B cell (primary cell): ENCODE measurements at regions not wholly inside any gene's neighbourhood (a gene's known extent, or its start where the extent isn't known, plus 50 kb on each side); places are given as distances from the start of the nearest gene placed in this dataset.

ENCODE experiments used
- EZH2 ChIP-seq: IDR thresholded peaks from 2 replicates; pipeline ENCODE4 v1.6.1; 2012; ENCODE audit warnings: borderline replicate concordance, low read depth, mild to moderate bottlenecking, moderate library complexity, low read length; ENCODE audit not compliant: insufficient read depth, poor library complexity, severe bottlenecking
- TF ChIP-seq, protein P1 (sequence below): fragments of 200-600 bp; IDR thresholded peaks from one replicate; pipeline ENCODE4 v1.8.0; 2022; ENCODE audit warnings: antibody characterized with exemption, mild to moderate bottlenecking

DNA sequence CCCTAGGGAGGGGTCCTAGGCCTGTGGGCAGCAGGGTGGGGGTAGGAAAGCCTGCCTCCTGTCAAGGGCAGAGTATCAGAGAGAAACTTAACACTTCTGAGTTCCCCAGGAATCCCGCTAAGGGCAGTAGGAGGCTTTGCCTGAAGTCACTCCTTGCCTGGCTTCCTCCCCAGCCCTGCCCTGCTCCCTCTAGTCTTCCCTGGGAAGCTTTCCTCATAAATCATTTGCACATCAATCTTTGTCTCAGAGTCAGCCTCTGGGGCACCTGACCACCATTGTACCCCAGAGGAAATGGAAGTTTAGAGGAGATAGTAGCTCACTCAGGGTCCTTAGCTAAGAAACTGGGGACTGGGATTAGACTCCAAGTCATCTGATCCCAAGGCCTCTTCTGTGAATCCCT lies 129.4 kb upstream of the TLE3 start:
- TF ChIP-seq, protein P1, sequence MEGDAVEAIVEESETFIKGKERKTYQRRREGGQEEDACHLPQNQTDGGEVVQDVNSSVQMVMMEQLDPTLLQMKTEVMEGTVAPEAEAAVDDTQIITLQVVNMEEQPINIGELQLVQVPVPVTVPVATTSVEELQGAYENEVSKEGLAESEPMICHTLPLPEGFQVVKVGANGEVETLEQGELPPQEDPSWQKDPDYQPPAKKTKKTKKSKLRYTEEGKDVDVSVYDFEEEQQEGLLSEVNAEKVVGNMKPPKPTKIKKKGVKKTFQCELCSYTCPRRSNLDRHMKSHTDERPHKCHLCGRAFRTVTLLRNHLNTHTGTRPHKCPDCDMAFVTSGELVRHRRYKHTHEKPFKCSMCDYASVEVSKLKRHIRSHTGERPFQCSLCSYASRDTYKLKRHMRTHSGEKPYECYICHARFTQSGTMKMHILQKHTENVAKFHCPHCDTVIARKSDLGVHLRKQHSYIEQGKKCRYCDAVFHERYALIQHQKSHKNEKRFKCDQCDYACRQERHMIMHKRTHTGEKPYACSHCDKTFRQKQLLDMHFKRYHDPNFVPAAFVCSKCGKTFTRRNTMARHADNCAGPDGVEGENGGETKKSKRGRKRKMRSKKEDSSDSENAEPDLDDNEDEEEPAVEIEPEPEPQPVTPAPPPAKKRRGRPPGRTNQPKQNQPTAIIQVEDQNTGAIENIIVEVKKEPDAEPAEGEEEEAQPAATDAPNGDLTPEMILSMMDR = no peak
- no peak for TF ChIP-seq EZH2
